HEK293T (cell line): ENCODE measurements at regions not wholly inside any gene's neighbourhood (a gene's known extent, or its start where the extent isn't known, plus 50 kb on each side); places are given as distances from the start of the nearest gene placed in this dataset.

ENCODE experiments used
- CTBP1 ChIP-seq: fragments of 450-650 bp; IDR thresholded peaks from 2 replicates; pipeline ENCODE4 v1.6.1; 2016; ENCODE audit warnings: borderline replicate concordance
- ELF4 ChIP-seq: fragments of 450-650 bp; IDR thresholded peaks from 2 replicates; pipeline ENCODE4 v1.6.1; 2017; ENCODE audit warnings: antibody characterized with exemption
- FOXA1 ChIP-seq: fragments of 450-650 bp; IDR thresholded peaks from 2 replicates; pipeline ENCODE4 v1.6.1; 2016; ENCODE audit warnings: mild to moderate bottlenecking
- FOXM1 ChIP-seq: fragments of 450-650 bp; IDR thresholded peaks from 2 replicates; pipeline ENCODE4 v1.6.1; 2017; ENCODE audit warnings: mild to moderate bottlenecking, borderline replicate concordance
- NFRKB ChIP-seq: fragments of 450-650 bp; IDR thresholded peaks from 2 replicates; pipeline ENCODE4 v1.6.1; 2016; ENCODE audit warnings: mild to moderate bottlenecking, moderate library complexity
- SUZ12 ChIP-seq: fragments of 450-650 bp; IDR thresholded peaks from 2 replicates; pipeline ENCODE4 v1.6.1; 2016; ENCODE audit warnings: mild to moderate bottlenecking

GRCh38 chr20:22343612-22344011 lies 240.8 kb downstream of the FOXA2 start:
- no peak for TF ChIP-seq FOXA1
- TF ChIP-seq ELF4, result no peak
- TF ChIP-seq NFRKB, result no peak
- TF ChIP-seq FOXM1, result no peak
- TF ChIP-seq CTBP1, result no peak
- no peak for TF ChIP-seq SUZ12
